SK-N-SH treated with all-trans-retinoic acid at 6 μM for 48 hours (cell line): ENCODE measurements at regions not wholly inside any gene's neighbourhood (a gene's known extent, or its start where the extent isn't known, plus 50 kb on each side); places are given as distances from the start of the nearest gene placed in this dataset.

Source experiments
- ATAC-seq: fragments of 200-7000 bp; cut with Tn5 transposase; 3 replicates; pipeline ENCODE4 v1.9.1; 2020; ENCODE audit warnings: mild to moderate bottlenecking, moderate library complexity
- ARNTL ChIP-seq: fragments of 450-650 bp; formaldehyde crosslinking; IDR thresholded peaks from 2 replicates; pipeline ENCODE4 v1.5.0; 2020; ENCODE audit warnings: low read depth, mild to moderate bottlenecking, moderate library complexity, borderline replicate concordance
- CSDC2 ChIP-seq: fragments of 250-450 bp; sonication (Bioruptor Pico); IDR thresholded peaks from 2 replicates; pipeline ENCODE4 v1.5.0; 2020; ENCODE audit warnings: mild to moderate bottlenecking, moderate library complexity
- ESRRG ChIP-seq: fragments of 250-450 bp; sonication (Bioruptor Pico); IDR thresholded peaks from 2 replicates; pipeline ENCODE4 v1.6.1; 2021; ENCODE audit warnings: mild to moderate bottlenecking
- GLIS3 ChIP-seq: fragments of 250-450 bp; sonication (Bioruptor Pico); IDR thresholded peaks from 2 replicates; pipeline ENCODE4 v1.5.0; 2020; ENCODE audit warnings: mild to moderate bottlenecking, moderate library complexity
- ISL1 ChIP-seq: fragments of 250-450 bp; sonication (Bioruptor Pico); IDR thresholded peaks from 2 replicates; pipeline ENCODE4 v2.1.2; 2022; ENCODE audit warnings: mild to moderate bottlenecking, moderate library complexity
- OSR1 ChIP-seq: fragments of 250-450 bp; sonication (Bioruptor Pico); IDR thresholded peaks from 2 replicates; pipeline ENCODE4 v1.8.0; 2022; ENCODE audit warnings: moderate library complexity, mild to moderate bottlenecking, inconsistent platforms
- PPARA ChIP-seq: fragments of 250-450 bp; sonication (Bioruptor Pico); IDR thresholded peaks from 2 replicates; pipeline ENCODE4 v1.5.0; 2020; ENCODE audit warnings: mild to moderate bottlenecking, borderline replicate concordance
- RARB ChIP-seq: fragments of 250-450 bp; sonication (Bioruptor Pico); IDR thresholded peaks from 2 replicates; pipeline ENCODE4 v1.8.0; 2021; ENCODE audit warnings: mild to moderate bottlenecking, moderate library complexity
- SNAI2 ChIP-seq: fragments of 250-450 bp; sonication (Bioruptor Pico); IDR thresholded peaks from 2 replicates; pipeline ENCODE4 v1.5.0; 2020; ENCODE audit warnings: mild to moderate bottlenecking, moderate library complexity
- TCF4 ChIP-seq: fragments of 250-450 bp; sonication (Bioruptor Pico); IDR thresholded peaks from 2 replicates; pipeline ENCODE4 v1.8.0; 2021; ENCODE audit warnings: mild to moderate bottlenecking, moderate library complexity, borderline replicate concordance
- TOX ChIP-seq: fragments of 250-450 bp; sonication (Bioruptor Pico); IDR thresholded peaks from 2 replicates; pipeline ENCODE4 v1.8.0; 2021; ENCODE audit warnings: mild to moderate bottlenecking, moderate library complexity, borderline replicate concordance
- ZC3H10 ChIP-seq: fragments of 250-450 bp; sonication (Bioruptor Pico); IDR thresholded peaks from 2 replicates; pipeline ENCODE4 v1.5.1; 2021; ENCODE audit warnings: mild to moderate bottlenecking, moderate library complexity
- ZFP3 ChIP-seq: fragments of 250-450 bp; sonication (Bioruptor Pico); IDR thresholded peaks from 2 replicates; pipeline ENCODE4 v1.5.0; 2020; ENCODE audit warnings: mild to moderate bottlenecking, moderate library complexity
- ZFP30 ChIP-seq: fragments of 450-650 bp; formaldehyde crosslinking; IDR thresholded peaks from 2 replicates; pipeline ENCODE4 v1.5.0; 2022; ENCODE audit warnings: mild to moderate bottlenecking, moderate library complexity
- ZNF565 ChIP-seq: fragments of 450-650 bp; formaldehyde crosslinking; conservative IDR thresholded peaks from 2 replicates; pipeline ENCODE4 v1.5.0; 2020; ENCODE audit warnings: low read depth, mild to moderate bottlenecking, moderate library complexity
- ZNF70 ChIP-seq: fragments of 450-650 bp; formaldehyde crosslinking; IDR thresholded peaks from 2 replicates; pipeline ENCODE4 v1.5.0; 2020; ENCODE audit warnings: mild to moderate bottlenecking, moderate library complexity
- ZNF8 ChIP-seq: fragments of 450-650 bp; formaldehyde crosslinking; IDR thresholded peaks from 2 replicates; pipeline ENCODE4 v1.5.0; 2020; ENCODE audit warnings: mild to moderate bottlenecking, moderate library complexity
- TF ChIP-seq, protein P1 (sequence below): fragments of 250-450 bp; sonication (Bioruptor Pico); IDR thresholded peaks from 2 replicates; pipeline ENCODE4 v1.5.1; 2021; ENCODE audit warnings: mild to moderate bottlenecking, moderate library complexity
- TF ChIP-seq, protein P2 (sequence below): fragments of 250-450 bp; sonication (Bioruptor Pico); IDR thresholded peaks from 2 replicates; pipeline ENCODE4 v1.5.1; 2020; ENCODE audit warnings: low read depth, mild to moderate bottlenecking, moderate library complexity
- TF ChIP-seq, protein P3 (sequence below): fragments of 250-450 bp; sonication (Bioruptor Pico); IDR thresholded peaks from 2 replicates; pipeline ENCODE4 v1.8.0; 2021; ENCODE audit warnings: low read depth, mild to moderate bottlenecking, moderate library complexity, borderline replicate concordance
- TF ChIP-seq, protein P4 (sequence below): fragments of 250-450 bp; sonication (Bioruptor Pico); IDR thresholded peaks from 2 replicates; pipeline ENCODE4 v1.8.0; 2020; ENCODE audit warnings: mild to moderate bottlenecking, moderate library complexity, borderline replicate concordance
- TF ChIP-seq, protein P5 (sequence below): fragments of 250-450 bp; sonication (Bioruptor Pico); IDR thresholded peaks from 2 replicates; pipeline ENCODE4 v1.5.0; 2020; ENCODE audit warnings: mild to moderate bottlenecking, moderate library complexity

DNA sequence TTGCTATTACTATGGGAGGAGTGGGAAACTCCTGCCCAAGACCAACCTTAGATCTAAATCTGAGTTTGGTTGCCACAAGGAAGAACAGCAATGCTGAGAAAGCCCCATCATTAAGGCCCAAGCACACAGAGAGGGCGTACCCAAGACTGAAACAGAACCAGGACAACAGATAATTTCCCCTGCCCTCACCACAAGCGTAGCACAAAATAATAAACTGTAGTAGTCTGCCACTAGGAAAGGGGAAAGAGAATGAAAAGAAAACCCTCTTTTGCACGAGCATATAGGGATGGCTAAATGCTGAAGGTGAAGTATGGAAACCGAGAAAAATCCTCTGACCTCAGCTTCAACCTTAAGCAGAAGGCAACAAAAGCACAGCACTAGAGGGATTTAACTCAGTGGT, 76.5 kb upstream of the DHRS4 start (continued):
- TF ChIP-seq GLIS3, result no peak

DNA sequence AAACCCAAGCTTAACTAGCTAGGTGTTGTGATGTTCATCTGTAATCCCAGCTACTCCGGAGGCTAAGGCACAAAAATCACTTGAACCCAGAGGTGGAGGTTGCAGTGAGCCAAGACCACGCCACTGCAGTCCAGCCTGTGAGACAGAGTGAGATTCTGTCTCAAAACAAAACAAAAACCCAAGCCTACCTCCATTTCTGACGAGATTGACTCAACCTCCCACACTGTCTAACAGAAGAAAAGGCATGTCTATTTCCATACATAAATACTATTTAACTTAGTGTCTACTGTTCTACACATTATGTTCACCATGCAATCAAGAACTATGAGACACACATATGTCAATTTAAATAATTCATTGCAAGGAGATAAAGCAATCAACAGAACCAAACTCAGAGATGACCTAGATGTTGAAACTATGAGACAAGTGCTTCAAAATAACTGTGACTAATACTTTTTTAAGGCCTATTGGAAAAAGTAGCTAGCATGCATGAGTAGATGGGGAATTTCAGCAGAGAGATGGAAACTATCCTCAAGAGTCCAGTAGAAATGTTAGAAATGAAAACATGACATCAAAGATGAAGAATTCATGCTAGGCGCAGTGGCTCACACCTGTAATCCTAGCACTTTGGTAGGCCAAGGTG, 75.9 kb upstream of the DHRS4 start:
- ATAC-seq, result no peak
- TF ChIP-seq ZNF565 (CRISPR knock-in tag), result no peak
- TF ChIP-seq, protein P1, sequence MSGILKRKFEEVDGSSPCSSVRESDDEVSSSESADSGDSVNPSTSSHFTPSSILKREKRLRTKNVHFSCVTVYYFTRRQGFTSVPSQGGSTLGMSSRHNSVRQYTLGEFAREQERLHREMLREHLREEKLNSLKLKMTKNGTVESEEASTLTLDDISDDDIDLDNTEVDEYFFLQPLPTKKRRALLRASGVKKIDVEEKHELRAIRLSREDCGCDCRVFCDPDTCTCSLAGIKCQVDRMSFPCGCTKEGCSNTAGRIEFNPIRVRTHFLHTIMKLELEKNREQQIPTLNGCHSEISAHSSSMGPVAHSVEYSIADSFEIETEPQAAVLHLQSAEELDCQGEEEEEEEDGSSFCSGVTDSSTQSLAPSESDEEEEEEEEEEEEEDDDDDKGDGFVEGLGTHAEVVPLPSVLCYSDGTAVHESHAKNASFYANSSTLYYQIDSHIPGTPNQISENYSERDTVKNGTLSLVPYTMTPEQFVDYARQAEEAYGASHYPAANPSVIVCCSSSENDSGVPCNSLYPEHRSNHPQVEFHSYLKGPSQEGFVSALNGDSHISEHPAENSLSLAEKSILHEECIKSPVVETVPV (CRISPR knock-in tag), result no peak

DNA sequence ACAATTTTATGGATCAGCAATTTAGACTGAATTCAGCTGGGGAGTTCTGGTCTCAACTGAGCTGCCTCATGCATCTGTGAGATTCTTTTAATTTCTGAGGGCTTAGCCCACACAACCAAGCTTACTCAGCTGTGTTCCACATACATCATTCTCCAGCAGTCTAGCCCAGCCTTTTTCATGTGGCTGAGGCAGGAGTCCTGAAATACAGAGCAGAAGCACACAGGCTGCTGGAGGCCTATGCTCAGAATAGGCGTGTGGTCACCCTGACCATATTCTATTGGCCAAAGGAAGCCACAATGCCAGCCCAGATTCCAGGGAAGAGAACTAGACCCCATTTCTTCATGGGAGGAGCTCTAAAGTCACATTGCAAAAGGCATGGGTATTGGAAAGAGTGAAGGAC, 72.3 kb upstream of the DHRS4 start:
- ATAC-seq, result no peak
- TF ChIP-seq ARNTL (CRISPR knock-in tag) (no peak), ZC3H10 (CRISPR knock-in tag) (no peak), GLIS3 (no peak), RARB (CRISPR knock-in tag) (no peak), ZNF565 (CRISPR knock-in tag) (no peak), ESRRG (no peak), ISL1 (CRISPR knock-in tag) (no peak), CSDC2 (CRISPR knock-in tag) (no peak), PPARA (no peak), ZNF70 (CRISPR knock-in tag) (no peak), ZFP3 (CRISPR knock-in tag) (no peak)
- TF ChIP-seq, protein P2, sequence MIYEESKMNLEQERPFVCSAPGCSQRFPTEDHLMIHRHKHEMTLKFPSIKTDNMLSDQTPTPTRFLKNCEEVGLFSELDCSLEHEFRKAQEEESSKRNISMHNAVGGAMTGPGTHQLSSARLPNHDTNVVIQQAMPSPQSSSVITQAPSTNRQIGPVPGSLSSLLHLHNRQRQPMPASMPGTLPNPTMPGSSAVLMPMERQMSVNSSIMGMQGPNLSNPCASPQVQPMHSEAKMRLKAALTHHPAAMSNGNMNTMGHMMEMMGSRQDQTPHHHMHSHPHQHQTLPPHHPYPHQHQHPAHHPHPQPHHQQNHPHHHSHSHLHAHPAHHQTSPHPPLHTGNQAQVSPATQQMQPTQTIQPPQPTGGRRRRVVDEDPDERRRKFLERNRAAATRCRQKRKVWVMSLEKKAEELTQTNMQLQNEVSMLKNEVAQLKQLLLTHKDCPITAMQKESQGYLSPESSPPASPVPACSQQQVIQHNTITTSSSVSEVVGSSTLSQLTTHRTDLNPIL (CRISPR knock-in tag), result no peak
- TF ChIP-seq, protein P3, sequence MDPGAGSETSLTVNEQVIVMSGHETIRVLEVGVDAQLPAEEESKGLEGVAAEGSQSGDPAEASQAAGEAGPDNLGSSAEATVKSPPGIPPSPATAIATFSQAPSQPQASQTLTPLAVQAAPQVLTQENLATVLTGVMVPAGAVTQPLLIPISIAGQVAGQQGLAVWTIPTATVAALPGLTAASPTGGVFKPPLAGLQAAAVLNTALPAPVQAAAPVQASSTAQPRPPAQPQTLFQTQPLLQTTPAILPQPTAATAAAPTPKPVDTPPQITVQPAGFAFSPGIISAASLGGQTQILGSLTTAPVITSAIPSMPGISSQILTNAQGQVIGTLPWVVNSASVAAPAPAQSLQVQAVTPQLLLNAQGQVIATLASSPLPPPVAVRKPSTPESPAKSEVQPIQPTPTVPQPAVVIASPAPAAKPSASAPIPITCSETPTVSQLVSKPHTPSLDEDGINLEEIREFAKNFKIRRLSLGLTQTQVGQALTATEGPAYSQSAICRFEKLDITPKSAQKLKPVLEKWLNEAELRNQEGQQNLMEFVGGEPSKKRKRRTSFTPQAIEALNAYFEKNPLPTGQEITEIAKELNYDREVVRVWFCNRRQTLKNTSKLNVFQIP (CRISPR knock-in tag), result no peak
- TF ChIP-seq, protein P4, sequence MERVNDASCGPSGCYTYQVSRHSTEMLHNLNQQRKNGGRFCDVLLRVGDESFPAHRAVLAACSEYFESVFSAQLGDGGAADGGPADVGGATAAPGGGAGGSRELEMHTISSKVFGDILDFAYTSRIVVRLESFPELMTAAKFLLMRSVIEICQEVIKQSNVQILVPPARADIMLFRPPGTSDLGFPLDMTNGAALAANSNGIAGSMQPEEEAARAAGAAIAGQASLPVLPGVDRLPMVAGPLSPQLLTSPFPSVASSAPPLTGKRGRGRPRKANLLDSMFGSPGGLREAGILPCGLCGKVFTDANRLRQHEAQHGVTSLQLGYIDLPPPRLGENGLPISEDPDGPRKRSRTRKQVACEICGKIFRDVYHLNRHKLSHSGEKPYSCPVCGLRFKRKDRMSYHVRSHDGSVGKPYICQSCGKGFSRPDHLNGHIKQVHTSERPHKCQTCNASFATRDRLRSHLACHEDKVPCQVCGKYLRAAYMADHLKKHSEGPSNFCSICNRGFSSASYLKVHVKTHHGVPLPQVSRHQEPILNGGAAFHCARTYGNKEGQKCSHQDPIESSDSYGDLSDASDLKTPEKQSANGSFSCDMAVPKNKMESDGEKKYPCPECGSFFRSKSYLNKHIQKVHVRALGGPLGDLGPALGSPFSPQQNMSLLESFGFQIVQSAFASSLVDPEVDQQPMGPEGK (CRISPR knock-in tag), result no peak
- TF ChIP-seq, protein P5, sequence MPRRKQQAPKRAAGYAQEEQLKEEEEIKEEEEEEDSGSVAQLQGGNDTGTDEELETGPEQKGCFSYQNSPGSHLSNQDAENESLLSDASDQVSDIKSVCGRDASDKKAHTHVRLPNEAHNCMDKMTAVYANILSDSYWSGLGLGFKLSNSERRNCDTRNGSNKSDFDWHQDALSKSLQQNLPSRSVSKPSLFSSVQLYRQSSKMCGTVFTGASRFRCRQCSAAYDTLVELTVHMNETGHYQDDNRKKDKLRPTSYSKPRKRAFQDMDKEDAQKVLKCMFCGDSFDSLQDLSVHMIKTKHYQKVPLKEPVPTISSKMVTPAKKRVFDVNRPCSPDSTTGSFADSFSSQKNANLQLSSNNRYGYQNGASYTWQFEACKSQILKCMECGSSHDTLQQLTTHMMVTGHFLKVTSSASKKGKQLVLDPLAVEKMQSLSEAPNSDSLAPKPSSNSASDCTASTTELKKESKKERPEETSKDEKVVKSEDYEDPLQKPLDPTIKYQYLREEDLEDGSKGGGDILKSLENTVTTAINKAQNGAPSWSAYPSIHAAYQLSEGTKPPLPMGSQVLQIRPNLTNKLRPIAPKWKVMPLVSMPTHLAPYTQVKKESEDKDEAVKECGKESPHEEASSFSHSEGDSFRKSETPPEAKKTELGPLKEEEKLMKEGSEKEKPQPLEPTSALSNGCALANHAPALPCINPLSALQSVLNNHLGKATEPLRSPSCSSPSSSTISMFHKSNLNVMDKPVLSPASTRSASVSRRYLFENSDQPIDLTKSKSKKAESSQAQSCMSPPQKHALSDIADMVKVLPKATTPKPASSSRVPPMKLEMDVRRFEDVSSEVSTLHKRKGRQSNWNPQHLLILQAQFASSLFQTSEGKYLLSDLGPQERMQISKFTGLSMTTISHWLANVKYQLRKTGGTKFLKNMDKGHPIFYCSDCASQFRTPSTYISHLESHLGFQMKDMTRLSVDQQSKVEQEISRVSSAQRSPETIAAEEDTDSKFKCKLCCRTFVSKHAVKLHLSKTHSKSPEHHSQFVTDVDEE (CRISPR knock-in tag), result no peak

DNA sequence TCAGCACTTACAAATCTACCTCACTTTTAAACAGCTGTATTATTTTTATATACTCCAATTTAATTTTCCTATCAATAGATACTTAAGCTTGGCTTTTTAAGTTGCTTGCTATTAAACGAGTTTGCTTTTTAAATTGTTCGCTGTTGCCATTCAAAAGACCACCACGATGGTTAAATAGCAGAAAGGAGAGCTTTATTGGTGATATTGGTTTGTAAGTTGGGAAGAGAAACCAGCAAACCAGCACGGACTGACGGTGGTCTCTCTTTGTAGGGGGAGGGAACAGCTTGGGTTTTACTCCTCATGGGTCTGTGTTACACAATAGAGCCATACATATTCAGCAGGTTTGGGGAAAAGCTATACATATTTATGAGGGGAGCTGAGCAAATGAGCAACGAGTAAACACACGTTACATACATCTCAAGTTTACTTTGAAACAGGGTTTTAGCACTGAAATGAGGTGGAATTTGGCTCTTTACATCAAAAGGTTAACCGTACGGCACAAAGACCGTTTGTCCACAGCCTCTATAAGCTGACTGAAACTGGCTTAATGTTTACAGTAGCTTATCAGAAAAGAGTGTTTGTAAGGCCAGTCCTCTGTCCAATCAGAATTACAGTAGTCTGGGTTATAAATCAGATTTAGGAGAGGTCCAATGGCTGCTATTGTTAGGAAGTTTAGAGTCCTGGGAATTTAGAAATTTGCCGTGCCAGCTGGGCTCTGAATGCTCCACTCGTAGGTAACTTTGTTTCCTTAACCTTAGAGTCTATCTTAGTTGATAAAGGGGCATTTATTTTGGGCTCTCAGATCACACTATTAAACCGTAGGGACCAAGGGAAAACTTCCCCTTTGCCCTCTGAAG, 69.7 kb upstream of the DHRS4 start:
- TF ChIP-seq TCF4 (no peak), ZNF70 (CRISPR knock-in tag) (no peak), ESRRG (no peak), TOX (no peak), CSDC2 (CRISPR knock-in tag) (no peak), ZNF8 (CRISPR knock-in tag) (no peak), ZC3H10 (CRISPR knock-in tag) (no peak), OSR1 (CRISPR knock-in tag) (no peak), ZFP30 (CRISPR knock-in tag) (no peak), ZFP3 (CRISPR knock-in tag) (no peak), SNAI2 (CRISPR knock-in tag) (no peak), PPARA (no peak)
- TF ChIP-seq, protein P5 (CRISPR knock-in tag), result no peak
- ATAC-seq, result no peak
